Transverse colon (tissue), 3 donors: ENCODE measurements at regions not wholly inside any gene's neighbourhood (a gene's known extent, or its start where the extent isn't known, plus 50 kb on each side); places are given as distances from the start of the nearest gene placed in this dataset.

Experiments
- POLR2A ChIP-seq: fragments of 450-650 bp; IDR thresholded peaks from one replicate; pipeline ENCODE4 v1.6.1; 2016; ENCODE audit warnings: antibody characterized with exemption, mild to moderate bottlenecking, moderate library complexity
- TF ChIP-seq, protein P1 (sequence below), 5 experiments: fragments of 200-600 bp in 3 of 5; fragments of 450-650 bp in 2 of 5; sonication (generic) in 3 of 5; IDR thresholded peaks; 1 replicate in 2 of 5; 2 replicates in 3 of 5; pipeline ENCODE4 v1.5.1; 2016 to 2017; ENCODE audit warnings: antibody characterized with exemption in 5 of 5, inconsistent platforms in 3 of 5, mild to moderate bottlenecking in 2 of 5, moderate library complexity in 1 of 5

- TF ChIP-seq POLR2A = no peak
- TF ChIP-seq, protein P1, sequence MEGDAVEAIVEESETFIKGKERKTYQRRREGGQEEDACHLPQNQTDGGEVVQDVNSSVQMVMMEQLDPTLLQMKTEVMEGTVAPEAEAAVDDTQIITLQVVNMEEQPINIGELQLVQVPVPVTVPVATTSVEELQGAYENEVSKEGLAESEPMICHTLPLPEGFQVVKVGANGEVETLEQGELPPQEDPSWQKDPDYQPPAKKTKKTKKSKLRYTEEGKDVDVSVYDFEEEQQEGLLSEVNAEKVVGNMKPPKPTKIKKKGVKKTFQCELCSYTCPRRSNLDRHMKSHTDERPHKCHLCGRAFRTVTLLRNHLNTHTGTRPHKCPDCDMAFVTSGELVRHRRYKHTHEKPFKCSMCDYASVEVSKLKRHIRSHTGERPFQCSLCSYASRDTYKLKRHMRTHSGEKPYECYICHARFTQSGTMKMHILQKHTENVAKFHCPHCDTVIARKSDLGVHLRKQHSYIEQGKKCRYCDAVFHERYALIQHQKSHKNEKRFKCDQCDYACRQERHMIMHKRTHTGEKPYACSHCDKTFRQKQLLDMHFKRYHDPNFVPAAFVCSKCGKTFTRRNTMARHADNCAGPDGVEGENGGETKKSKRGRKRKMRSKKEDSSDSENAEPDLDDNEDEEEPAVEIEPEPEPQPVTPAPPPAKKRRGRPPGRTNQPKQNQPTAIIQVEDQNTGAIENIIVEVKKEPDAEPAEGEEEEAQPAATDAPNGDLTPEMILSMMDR (IDR thresholded peaks at IDR 0.05) = no peak
Observed at GRCh38 chrX:74238771-74239170, 65.2 kb upstream of the ZCCHC13 start.
